NCI-H2196 (cell line): ENCODE measurements at regions not wholly inside any gene's neighbourhood (a gene's known extent, or its start where the extent isn't known, plus 50 kb on each side); places are given as distances from the start of the nearest gene placed in this dataset.
A peak's percentile ranks its signal among the peaks of the same experiment; 100 is the strongest.
"Not testable (repeated sequence)": the region's sequence is repeated elsewhere in the genome, so short reads cannot be mapped to it uniquely, and the experiment has no call there.

Experiments used
- DNase-seq: peaks from one replicate; lab custom pipeline; 2025; ENCODE audit not compliant: unreplicated experiment; lab: John Stamatoyannopoulos, UW

DNA sequence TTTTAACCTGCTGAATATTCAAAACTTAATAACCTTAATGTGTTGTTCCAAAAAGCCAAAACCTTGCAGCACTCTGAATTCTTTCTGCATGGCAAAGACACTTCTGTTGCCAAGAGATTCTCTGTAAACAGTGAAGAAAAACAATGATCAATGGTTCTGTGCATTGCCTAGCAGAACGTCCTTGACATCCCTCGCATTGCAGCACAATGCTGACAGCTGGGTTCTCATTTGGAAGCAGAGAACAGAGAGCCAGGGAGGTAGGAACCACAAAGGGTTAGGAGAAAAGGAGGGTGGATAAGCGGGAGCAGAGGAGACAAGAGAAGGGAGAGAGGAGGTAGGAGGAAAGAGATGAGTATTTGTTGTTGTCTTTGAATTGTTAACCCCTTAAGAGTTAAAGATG lies 501.1 kb downstream of the NAV3 start:
- DNase-seq, result no peak

DNA sequence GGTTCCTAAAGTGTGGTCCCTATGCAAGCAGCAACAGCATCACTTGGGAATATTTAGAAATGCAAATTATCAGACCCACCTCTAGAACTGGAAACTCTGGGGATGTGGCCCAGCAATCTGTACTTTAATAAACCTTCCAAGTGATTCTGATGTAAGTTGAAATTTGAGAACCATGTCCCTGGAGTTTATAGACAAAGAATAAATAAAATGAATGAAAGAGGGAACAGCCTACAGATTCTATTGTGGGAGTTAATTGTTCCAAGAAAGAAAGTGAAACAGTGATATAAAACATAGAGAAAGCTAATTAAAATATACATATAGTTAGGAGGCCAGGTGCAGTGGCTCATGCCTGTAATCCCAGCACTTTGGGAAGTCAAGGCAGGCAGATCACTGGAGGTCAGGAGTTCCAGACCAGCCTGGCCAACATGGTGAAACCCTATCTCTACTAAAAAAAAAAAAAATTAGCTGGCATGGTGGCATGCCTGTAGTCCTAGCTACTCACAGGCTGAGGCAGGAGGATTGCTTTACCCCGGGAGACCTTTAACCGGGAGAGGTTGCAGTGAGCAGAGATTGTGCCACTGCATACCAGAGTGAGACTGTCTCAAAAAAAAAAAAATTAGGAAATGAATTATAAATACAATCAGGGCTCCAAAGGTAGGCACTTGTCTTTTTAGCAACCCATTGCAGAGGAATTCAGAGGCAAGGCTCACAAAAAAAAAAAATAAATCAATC lies 507.5 kb downstream of the NAV3 start:
- no peak for DNase-seq

DNA sequence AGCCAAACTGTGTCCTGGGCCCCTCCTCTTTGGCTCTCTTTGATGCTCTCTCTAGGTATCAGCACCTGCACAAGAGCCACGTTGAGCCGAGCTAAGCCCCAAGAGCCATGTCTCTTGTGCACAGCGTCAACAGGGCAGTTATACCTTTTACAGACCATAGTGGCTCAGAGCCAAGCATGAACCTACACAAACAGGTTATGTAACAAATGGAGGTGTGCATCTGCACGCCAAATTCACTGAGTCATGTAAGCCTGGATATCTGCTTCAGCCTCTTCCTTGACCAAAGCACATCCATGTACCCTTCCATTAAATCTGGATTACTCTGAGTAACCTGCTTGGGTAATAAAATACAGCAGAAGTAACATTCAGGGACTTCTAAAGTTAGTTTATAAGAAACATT lies 509.7 kb downstream of the NAV3 start:
- DNase-seq, result no peak

DNA sequence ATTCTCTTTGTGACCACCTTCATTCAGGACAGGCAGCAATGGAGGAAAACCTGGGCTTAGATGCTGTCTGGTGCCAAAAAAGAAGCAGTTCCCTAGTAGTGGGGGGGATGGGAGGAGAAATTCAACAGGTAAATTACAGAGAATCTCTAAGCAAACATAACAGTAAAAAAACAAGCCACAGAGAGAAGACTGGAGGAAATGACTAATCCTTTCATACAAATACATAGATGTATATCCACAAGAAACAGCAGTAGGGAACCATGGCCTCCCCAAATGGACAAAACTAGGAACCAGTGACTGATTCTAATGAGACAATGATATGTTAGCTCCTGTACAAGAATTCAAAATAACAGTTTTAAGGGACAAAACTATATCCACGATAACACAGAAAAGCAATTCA lies 513.0 kb downstream of the NAV3 start:
- no peak for DNase-seq

DNA sequence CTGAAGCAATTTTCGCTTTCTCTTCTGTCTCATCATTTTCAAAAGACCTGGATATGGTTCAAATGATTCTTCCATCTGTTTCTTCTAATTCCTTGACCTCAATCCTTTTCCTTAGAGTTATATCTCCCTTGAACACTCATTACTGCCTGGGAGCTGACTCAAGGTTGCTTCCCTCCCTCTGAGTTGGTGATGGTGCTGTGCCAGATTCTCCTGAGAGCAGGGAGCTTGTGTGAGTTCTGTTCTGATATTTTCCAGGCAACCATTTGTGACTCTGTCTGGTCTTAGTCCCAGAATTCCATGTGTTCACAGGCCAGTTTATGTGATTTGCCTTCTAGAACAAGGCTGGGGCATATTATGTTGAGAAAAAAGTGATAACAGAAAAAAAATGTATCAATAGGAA lies 505.1 kb upstream of the SYT1 start:
- no peak for DNase-seq

DNA sequence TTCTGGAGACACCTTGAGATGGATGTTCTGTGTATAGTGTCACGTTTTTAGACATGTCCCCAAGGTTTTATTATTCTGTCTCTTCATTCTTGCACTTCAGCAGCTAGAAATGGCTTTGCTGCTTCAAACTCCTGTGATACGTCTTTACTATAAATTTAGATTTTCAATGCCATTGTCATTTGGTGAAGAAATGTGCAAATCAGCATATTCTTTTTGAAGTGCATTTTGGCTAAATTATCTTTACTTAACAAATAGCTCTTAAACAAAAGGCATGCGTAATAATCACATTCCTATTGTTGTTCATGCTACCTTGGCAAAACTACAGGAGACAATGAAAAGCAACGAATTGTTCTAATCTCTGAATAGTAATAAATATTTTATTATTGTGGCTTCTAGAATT lies 502.9 kb upstream of the SYT1 start:
- DNase-seq, result no peak

DNA sequence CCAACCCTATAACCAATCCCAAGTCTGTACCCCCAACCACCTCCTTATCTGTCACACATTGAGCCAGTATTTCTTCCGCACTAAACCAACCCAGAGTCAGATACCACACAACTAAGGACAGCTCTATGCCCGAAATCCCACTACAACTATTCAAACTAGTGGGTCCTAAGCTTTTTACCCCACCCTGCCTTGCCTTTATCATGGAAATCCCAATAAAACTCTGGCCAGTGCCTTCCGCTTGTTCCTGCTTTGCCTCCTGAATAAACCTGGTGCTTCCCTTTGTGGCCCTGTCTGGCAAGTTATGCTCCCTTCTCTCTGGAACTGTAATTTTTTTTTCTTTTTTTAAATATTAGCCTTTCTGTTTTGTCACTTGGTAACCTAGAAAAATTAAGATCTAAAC lies 493.3 kb upstream of the SYT1 start:
- no peak for DNase-seq

DNA sequence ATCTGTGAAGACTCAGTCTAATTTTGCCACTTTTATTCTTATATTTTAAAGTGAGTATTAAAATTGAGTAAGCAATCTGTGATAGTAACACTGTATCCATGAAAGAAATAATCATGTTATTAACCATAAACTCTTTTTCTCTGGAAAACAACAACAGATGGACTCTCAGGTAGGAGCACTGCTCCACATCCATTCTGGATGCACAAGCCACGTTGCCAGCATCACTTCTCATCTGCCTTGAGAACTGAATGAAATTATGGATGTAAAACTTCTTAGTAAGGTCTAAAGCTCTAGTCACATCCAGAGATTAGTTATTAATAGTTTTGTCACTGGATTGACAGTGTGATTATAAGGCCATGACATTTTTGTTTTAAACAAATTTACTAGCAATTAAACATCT lies 489.1 kb upstream of the SYT1 start:
- DNase-seq, result no peak

DNA sequence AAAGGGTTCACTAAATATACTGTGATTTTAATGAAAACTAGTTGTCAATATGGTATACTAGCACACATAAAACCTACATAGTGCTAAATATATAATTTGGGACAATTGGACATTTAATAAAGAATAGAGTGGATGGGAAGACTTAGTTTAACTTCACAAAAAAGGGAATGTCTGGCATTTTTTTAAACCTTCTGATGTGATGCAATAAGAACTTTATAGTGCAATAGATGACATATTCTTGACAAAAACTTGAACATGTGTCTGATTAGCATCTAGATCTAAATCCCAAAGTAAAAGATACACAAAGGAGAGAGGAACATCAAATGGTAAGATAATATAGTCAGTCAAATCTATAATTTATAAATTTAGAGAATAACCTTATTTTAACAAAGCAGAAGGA lies 488.3 kb upstream of the SYT1 start:
- no peak for DNase-seq

DNA sequence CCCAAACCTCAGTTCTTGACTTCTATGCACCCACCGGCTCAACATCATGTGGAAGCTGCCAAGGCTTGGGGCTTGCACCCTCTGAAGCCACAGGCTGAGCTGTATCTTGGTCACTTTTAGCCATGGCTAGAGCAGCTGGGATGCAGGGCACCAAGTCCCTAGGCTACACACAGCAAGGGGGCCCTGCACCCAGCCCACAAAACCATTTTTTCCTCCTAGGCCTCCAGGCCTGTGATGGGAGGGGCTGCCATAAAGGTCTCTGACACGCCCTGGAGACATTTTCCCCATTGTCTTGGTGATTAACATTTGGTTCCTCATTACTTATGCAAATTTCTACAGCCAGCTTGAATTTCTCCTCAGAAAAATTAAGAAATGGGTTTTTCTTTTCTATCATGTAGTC lies 485.5 kb upstream of the SYT1 start:
- not testable (repeated sequence) for DNase-seq

DNA sequence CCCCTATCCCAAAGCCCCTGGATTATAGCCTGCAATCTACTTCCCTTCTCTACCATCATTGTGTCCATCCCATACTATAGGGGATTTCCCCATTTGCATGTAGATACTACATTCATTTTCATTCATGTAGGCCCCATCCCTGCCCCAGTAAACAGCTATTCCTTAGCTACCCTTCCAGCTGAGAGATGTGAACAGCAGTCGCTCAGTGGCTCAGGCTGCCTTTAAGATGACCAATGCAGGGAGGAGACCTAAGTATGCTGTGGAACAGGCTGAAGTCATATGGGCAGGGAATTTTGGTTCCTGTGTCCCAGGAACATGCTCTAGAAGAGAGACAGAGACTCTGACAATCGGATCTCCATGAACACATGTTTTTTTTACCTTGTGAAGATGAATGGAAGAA lies 481.2 kb upstream of the SYT1 start:
- DNase-seq, result no peak

DNA sequence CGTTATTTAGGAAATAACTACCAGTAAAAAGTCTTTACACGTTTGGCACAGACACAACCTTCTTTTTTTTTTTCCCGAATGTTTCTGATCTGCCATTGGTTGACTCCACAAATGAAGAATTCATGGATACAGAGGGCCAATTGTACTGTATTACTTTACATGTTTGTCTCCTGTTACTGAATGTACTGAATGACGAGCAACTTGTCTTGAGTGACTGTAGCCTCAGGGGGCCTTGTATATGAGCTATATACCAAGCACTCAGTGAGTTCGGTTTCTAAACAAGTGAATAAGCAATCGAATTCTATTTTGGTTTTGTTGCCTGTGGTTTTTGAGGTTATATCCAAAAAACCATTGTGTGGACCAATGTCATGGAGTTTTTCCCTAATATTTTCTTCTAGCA lies 480.0 kb upstream of the SYT1 start:
- no peak for DNase-seq

DNA sequence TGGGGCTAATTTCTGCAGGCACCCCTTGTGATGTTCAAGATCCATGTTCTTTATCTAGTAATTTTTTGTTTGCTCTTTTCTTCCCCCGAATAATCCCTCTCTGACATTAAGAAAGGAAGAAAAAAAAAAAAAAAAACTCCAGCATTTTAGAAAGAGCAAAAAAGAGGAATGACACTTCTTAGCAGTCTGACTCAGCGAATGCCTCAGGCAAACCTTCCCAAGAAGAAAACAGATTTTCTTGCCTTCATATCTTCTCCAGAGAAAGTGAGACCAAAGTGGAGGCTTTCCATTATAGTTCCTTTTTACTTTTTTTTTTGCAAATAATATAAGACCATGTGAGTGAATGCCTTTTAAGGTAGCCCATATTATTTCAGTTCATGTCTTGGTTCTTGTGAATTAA lies 479.0 kb upstream of the SYT1 start:
- DNase-seq, result no peak

DNA sequence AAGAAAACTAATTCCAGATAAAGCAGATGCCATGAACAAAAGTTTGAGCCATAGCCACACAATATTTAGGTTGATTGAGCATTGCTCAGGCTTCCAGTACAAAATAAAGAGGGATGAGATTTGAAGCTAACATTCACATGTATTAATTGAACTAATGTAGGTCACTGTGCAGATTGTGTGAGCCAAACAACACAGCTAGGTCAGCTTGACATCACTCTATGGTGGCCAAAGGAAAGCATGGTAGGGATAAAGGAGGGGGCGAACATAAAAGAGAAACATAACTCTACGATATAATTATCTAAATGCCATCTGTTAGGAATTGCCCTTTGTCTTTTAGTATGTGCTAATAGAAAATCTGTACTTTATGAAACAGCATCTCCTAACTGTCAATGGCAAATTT lies 477.7 kb upstream of the SYT1 start:
- no peak for DNase-seq

DNA sequence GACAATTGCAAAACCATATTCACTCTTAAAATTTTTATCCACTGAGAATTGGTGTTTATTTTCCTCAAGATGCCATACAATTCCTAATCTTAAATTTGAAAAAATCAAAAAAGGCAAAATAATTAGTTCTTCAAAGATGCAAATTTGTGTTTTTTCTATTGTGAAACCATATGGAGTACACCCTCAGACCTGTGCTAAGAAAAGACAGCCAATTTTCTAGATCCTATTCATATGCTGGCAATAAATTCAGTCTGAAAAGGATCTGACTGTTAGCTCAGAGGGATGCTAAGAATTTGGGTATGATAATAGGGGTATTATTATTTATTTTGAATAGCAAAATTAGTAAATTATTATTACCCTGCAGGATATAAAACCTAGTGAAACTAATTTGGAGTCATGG lies 476.9 kb upstream of the SYT1 start:
- no peak for DNase-seq

DNA sequence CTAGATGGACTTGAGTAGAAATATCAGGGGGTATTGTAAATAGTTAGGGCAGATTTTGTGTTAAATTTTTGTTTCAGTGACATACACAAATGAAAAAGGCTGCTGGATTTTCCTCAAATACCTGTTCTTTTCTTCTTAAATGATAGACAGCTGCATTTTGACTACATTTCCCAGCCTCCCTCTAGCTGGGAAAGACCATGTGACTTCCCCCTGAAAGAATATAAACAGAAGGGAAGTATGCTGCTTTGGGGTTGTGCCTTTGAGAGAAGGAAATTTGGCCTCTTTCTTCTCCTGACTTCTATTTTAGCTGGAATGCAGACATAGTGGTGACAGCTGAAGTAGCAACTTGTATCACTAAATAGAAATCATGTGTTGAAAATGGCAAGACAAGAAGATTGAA lies 476.1 kb upstream of the SYT1 start:
- DNase-seq, result no peak

DNA sequence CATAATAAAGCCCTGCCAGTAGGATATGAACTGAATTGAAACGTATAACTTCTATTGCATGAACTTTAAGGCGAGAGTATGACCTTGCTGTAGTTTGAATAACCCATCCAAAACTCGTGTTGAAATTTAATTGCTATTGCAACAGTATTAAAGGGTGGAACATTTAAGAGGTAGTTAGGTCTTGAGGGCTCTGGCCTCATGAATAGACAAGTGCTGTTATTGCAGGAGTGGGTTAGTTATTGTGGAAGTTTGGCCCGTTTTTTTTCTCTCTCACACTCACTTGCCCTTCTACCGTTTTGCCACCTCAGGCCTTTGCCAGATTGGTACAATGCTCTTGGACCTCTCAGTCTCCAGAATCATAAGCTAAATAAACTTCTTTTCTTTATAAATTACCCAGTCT lies 473.7 kb upstream of the SYT1 start:
- no peak for DNase-seq

DNA sequence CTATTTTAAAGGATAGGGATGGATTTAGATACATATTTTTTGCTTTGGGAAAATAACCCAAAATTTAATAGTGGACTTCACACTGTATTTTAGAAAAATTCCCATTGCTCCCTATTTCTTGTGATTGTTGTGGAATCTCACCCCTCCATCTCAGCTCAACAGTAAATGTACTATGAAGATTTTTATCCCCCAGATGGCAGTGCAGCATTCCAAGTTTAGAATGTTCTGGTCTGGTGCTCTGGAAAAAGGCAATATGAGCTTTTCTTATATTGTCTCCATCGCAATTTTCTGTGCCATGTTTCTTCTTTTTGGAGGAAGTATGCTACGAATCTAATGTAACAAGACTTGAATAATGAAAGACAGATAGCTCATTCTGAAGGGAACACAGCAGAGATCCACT lies 471.7 kb upstream of the SYT1 start:
- peak; percentile 18 for DNase-seq

DNA sequence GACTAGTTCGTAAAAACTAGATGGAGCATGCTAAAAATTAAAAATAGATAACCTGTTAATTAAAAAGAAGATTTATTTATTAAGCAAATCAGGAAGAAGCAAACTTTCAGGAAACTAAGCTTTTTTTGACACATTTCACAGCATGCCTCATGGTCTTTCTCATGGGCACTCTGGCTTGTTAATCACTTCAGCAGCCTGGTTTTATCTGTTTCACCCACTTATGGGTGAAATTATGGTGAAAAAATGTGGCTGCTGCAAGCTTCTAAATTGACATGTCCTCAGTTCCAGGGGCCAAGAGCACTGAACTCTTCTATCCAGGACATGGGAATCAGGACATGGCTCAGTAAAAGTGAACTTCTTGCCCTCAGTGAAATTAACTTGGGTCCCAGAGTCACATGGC lies 468.6 kb upstream of the SYT1 start:
- no peak for DNase-seq

DNA sequence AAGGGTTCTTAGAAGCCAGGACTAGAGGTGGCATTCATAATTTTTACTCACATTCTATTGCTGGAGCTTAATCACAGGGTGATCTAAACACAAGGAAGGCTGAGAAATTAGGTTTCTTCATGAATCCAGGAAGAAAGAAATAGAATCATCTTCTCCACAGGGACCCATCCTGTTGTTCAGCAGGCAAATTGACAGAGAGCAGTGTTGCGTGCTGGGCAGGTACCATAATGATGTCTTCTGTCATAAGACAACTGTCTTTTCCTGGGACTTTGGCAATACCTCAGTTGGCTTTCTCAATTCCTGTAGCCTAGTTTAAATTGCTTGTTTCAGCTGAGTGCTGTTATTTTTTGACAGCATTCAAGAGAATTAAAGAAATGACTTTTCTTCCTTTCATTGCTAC lies 468.0 kb upstream of the SYT1 start:
- DNase-seq, result no peak

DNA sequence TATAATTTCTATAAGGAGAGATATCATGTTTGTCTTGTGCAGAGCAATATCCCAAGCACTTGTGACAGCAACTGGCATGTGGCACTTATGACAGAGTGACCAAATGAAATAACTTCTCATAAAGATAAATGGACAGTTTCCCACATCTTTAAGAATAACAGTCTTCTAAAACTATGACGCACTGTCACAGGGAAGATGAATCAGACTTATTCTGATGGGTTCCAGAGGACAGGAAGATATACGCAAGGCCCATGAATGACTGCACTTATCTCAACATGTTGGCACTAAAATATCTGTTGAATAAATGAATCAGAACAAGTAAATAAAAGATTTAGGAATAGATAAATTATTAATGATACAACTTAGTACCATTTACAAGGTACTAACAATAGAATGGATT lies 465.8 kb upstream of the SYT1 start:
- no peak for DNase-seq

DNA sequence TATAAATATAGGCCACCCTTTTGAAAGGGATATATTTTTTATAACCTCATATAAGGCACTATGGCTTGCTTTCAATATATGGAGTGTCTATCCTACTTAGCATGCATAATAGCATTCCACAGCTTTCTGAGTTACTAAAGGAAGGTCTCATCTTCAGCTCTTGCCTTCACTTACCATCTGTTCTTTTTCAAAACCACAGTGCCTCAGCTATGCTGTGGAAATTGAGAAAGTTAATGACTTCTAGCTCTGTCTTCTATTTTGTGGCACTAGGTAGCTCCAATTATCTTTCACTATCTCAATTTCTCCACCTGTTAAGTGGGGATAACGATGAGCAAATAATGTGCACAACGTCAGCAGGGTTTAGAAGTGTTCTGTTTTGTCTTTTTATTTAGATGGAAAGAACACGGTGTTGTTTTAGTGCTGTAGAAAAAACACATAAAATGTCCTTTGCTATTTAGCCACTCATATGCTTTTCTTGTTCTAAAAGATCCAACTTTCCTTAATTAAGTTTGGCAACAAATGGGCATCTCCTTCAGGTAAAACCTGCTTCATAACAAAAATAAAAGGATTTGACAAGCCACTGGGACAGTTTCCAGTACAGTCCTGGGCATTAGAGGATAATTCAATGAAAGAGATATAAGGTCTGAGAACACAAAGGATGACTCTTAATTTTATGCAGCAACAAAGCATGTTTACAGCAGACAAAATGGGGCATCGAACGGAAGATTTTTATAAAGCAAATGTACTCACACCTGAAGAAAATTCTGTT lies 462.0 kb upstream of the SYT1 start:
- no peak for DNase-seq

DNA sequence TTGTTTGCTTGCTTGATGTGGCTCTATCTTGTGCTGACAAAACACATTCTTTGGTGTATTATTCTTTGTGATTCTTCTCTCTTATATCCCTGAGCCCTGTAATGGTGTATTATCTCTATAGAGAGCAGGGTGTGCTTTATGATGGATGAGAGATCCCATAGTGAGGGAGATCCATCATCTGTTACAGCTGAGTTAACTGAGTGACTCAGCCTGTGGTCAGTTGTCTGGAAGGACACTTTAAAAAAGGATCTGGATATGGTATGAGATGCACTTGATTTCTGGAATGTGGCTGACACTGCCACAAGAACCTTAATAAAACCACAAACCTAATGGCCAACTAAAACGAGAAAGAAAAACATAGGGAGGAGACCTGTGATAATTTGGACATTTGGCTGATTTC lies 461.4 kb upstream of the SYT1 start:
- no peak for DNase-seq
